ENCODE measurements at regions not wholly inside any gene's neighbourhood (a gene's known extent, or its start where the extent isn't known, plus 50 kb on each side); places are given as distances from the start of the nearest gene placed in this dataset.

DNA sequence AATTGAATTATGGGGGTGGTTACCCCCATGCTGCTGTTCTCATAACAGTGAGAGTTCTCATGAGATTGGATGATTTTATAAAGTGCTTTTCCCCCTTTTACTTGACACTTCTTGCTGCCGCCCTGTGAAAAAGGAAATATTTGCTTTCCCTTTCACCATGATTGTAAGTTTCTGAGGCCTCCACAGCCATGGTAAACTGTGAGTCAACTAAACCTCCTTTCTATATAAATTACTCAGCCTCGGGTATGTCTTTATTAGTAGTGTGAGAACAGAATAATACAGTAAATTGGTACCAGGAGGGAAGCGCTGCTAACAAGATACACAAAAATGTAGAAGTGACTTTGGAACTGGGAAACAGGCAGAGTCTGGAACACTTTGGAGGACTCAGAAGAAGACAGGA lies 1070.8 kb downstream of the FAM133A start:
- H4K8ac ChIP-seq (ENCODE audit: extremely low read depth, insufficient read depth, low read length), result no peak overlapping the region
- H3K27me3 ChIP-seq (replicated peaks in 1 of 4; ENCODE audit: control insufficient read depth in 3 of 4, extremely low read depth in 1 of 4, insufficient read depth in 3 of 4, low read length in 3 of 4), result no peaks in the 10 kb centered on the region
- POLR2A ChIA-PET (ENCODE audit: partially characterized antibody), result no interaction called here
- no peak overlapping the region for H2BK12ac ChIP-seq (ENCODE audit: low read depth, low read length)
- H2BK15ac ChIP-seq (ENCODE audit: low read length), result no peak overlapping the region
- H3K56ac ChIP-seq (replicated peaks; ENCODE audit: insufficient read length, low read depth, low read length), result no peak overlapping the region
- no peak overlapping the region for H3K27ac ChIP-seq (ENCODE audit: low read depth, low read length)
- DNase-seq (ENCODE audit: low read depth in 1 of 2, low spot score in 2 of 2) (no peak), FAIRE-seq (no peak)
- no peak overlapping the region for H4K5ac ChIP-seq (ENCODE audit: insufficient read length, low read depth, low read length)
- peaks cover 0 to 15% (median 0%) of the 10 kb centered on the region in 4 experiments; a peak in 2 of 7 replicates for H3K4me1 ChIP-seq (replicated peaks in 1 of 4; ENCODE audit: control insufficient read depth in 3 of 4, insufficient read depth in 4 of 4, low read length in 3 of 4)
- H2BK20ac ChIP-seq (ENCODE audit: low read length), result no peak overlapping the region
- no peaks in the 10 kb centered on the region for H4K20me1 ChIP-seq (replicated peaks in 1 of 2; ENCODE audit: control insufficient read depth in 1 of 2, insufficient read depth in 2 of 2, low read length in 2 of 2)
- no peaks in the 10 kb centered on the region for H3K23me2 ChIP-seq (ENCODE audit: low read depth, low read length)
- H2BK120ac ChIP-seq (replicated peaks; ENCODE audit: low read depth, low read length), result no peak overlapping the region
- no peak overlapping the region for H2BK5ac ChIP-seq (ENCODE audit: low read depth, low read length)
- CTCF ChIA-PET (ENCODE audit: partially characterized antibody), result no interaction called here
- no peaks in the 10 kb centered on the region for H3K79me1 ChIP-seq (ENCODE audit: low read depth, low read length)
- H3K4me2 ChIP-seq (ENCODE audit: insufficient read depth in 1 of 2, low read depth in 2 of 2, low read length in 2 of 2), result no peak overlapping the region
- no peak overlapping the region for H2AK5ac ChIP-seq (ENCODE audit: low read depth, low read length)
- H3K79me2 ChIP-seq (ENCODE audit: control insufficient read depth in 1 of 2, insufficient read depth in 2 of 2, low read length in 2 of 2), result no peaks in the 10 kb centered on the region; a peak in 2 of 4 replicates
- H4K91ac ChIP-seq (replicated peaks; ENCODE audit: insufficient read length, low read length), result no peak overlapping the region
- TF ChIP-seq BCL11A (IDR thresholded peaks at IDR 0.05; ENCODE audit: low read depth in 2 of 2, low read length in 2 of 2), result no peak
- TF ChIP-seq HDAC6 (IDR thresholded peaks at IDR 0.05; ENCODE audit: low read depth, low read length), result no peak
- no peak for TF ChIP-seq NANOG (IDR thresholded peaks at IDR 0.05; ENCODE audit: insufficient read depth, low read depth, low read length, poor library complexity, severe bottlenecking)
- TF ChIP-seq SIX5 (IDR thresholded peaks at IDR 0.05; ENCODE audit: low read depth, low read length), result no peak
- no peak for TF ChIP-seq HDAC2 (IDR thresholded peaks at IDR 0.05; ENCODE audit: borderline replicate concordance in 1 of 2, low read depth in 2 of 2, low read length in 2 of 2)
- no peak for TF ChIP-seq SP2 (IDR thresholded peaks at IDR 0.05; ENCODE audit: low read length)
- TF ChIP-seq SP4 (IDR thresholded peaks at IDR 0.05; ENCODE audit: low read length), result no peak
- TF ChIP-seq POLR2A (IDR thresholded peaks at IDR 0.05; ENCODE audit: control extremely low read depth in 1 of 2, low read depth in 2 of 2, low read length in 2 of 2), result no peak
- no peak for TF ChIP-seq SUZ12 (IDR thresholded peaks at IDR 0.05; ENCODE audit: low read length)
- TF ChIP-seq, protein P1, sequence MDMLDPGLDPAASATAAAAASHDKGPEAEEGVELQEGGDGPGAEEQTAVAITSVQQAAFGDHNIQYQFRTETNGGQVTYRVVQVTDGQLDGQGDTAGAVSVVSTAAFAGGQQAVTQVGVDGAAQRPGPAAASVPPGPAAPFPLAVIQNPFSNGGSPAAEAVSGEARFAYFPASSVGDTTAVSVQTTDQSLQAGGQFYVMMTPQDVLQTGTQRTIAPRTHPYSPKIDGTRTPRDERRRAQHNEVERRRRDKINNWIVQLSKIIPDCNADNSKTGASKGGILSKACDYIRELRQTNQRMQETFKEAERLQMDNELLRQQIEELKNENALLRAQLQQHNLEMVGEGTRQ (IDR thresholded peaks at IDR 0.05; ENCODE audit: low read length), result no peak
- no peak for TF ChIP-seq CBX8 (IDR thresholded peaks at IDR 0.05; ENCODE audit: borderline replicate concordance, low read depth, low read length)
- H3K9me3 ChIP-seq (ENCODE audit: insufficient read depth in 2 of 2, low read depth in 1 of 2, low read length in 1 of 2), result no peaks in the 10 kb centered on the region
- H3K14ac ChIP-seq (ENCODE audit: insufficient read length), result no peak overlapping the region
- 82% methylated on average over 3 of the region's 3 CpGs; no CpG with 5 or more reads in 1 of the 2 experiments for WGBS, 2 experiments (ENCODE audit: extremely low coverage in 1 of 2, insufficient coverage in 1 of 2, insufficient read length in 1 of 2, insufficient replicate concordance in 2 of 2, low coverage in 1 of 2, low lambda C conversion rate in 2 of 2, missing lambda C conversion rate in 1 of 2)
- H3K9ac ChIP-seq (replicated peaks in 1 of 4; ENCODE audit: extremely low read depth in 1 of 4, low read depth in 3 of 4, low read length in 3 of 4), result no peak overlapping the region
- H3K23ac ChIP-seq (ENCODE audit: insufficient read length), result no peak overlapping the region
- H3K36me3 ChIP-seq (ENCODE audit: control insufficient read depth in 2 of 4, insufficient read depth in 4 of 4, low read length in 3 of 4), result no peaks in the 10 kb centered on the region
- no peak overlapping the region for H2AFZ ChIP-seq (ENCODE audit: low read length)
- H3K4me3 ChIP-seq (ENCODE audit: extremely low read depth in 1 of 4, insufficient read depth in 2 of 4, low read depth in 3 of 4, low read length in 4 of 4), result no peak overlapping the region
- H3K4ac ChIP-seq (replicated peaks; ENCODE audit: insufficient read length, low read depth, low read length), result no peak overlapping the region
- H3K18ac ChIP-seq (ENCODE audit: extremely low read depth, low read length), result no peak overlapping the region

Data from H1 (cell line).